GM20000 (cell line): ENCODE measurements at regions not wholly inside any gene's neighbourhood (a gene's known extent, or its start where the extent isn't known, plus 50 kb on each side); places are given as distances from the start of the nearest gene placed in this dataset.

Source experiments
- DNase-seq: peaks from one replicate; pipeline ENCODE4 v3.0.0; 2012; ENCODE audit warnings: low spot score
- TF ChIP-seq, protein P1 (sequence below): IDR thresholded peaks from 2 replicates; pipeline ENCODE4 v1.5.1; 2012; ENCODE audit warnings: mild to moderate bottlenecking, control low read depth; ENCODE audit errors: extremely low read depth, missing control alignments

DNA sequence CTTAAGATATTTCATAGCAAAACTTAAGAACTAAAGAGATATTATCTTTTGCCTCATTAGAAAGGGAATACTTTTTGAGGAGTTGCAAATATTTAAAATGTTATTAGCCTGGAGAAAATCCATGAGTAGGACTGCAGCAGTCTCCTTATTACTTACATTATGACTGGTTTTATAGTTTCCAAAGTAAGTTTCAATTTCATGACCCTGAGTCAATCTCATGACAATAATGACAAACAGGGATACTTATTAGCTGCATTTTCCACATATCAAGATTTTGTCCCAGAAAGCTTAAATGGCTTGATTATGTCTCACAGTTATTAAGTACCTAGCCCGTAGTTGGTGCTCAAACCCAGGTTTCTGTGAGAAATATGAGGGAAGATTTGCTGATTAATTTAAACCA is 150.8 kb upstream of the ZEB2 start:
- no peak for DNase-seq
- TF ChIP-seq, protein P1, sequence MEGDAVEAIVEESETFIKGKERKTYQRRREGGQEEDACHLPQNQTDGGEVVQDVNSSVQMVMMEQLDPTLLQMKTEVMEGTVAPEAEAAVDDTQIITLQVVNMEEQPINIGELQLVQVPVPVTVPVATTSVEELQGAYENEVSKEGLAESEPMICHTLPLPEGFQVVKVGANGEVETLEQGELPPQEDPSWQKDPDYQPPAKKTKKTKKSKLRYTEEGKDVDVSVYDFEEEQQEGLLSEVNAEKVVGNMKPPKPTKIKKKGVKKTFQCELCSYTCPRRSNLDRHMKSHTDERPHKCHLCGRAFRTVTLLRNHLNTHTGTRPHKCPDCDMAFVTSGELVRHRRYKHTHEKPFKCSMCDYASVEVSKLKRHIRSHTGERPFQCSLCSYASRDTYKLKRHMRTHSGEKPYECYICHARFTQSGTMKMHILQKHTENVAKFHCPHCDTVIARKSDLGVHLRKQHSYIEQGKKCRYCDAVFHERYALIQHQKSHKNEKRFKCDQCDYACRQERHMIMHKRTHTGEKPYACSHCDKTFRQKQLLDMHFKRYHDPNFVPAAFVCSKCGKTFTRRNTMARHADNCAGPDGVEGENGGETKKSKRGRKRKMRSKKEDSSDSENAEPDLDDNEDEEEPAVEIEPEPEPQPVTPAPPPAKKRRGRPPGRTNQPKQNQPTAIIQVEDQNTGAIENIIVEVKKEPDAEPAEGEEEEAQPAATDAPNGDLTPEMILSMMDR, result no peak

GRCh38 chr2:144670080-144670479 is 150.2 kb upstream of the ZEB2 start:
- TF ChIP-seq, protein P1, result no peak
- DNase-seq, result peak; percentile 4

GRCh38 chr2:144669196-144669987 is 149.5 kb upstream of the ZEB2 start:
- TF ChIP-seq, protein P1, result no peak
- no peak for DNase-seq

DNA sequence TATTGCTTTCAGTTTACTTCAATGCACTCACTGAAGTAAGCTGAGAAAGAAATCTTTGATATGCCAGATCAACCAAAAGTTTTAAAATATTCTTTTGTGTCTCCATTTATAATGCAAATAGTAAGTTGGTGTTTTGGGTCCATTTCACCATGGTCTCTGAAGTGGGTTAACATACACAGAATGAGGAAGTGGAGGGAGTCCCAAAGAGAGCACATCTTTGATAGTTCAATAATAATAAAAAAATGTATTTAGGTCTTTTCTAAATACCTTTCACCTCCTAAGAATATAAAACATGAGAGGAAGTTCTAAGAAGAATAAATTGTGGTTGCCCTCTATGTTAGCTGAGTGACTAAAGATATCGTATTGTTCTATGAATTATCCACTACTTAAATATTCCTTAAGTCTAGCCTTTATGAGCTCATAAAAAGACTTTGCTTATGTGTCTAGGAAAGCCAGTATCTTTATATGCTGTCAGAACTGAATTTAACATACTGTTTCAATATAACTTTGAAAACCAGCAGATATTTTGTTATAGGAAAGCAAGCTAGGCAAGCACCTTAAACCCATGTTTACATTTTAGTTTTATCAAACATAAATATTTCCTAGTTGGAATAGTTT is 148.7 kb upstream of the ZEB2 start:
- no peak for DNase-seq
- TF ChIP-seq, protein P1, result no peak

GRCh38 chr2:144666032-144666431 is 146.1 kb upstream of the ZEB2 start:
- TF ChIP-seq, protein P1, result no peak
- no peak for DNase-seq

DNA sequence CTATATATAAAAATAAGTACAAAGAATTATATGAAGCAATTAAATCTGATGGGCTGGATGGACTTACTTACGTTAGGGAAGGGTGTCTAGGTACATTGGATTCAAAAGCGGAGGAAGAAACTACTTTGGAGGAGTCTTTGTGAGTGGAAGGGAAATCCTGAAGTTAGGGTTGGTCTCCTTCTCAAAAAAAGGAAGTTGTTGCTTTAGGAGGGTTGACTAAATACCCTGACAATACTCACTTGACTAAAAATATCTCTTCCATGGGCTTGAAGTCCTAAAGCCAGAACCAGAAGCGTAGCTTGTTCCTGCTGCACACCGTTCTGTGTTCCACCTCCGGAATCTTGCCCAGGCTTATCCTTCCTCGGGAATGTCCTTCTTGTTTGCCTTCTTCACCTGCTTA is 143.3 kb upstream of the ZEB2 start:
- TF ChIP-seq, protein P1, result no peak
- no peak for DNase-seq

DNA sequence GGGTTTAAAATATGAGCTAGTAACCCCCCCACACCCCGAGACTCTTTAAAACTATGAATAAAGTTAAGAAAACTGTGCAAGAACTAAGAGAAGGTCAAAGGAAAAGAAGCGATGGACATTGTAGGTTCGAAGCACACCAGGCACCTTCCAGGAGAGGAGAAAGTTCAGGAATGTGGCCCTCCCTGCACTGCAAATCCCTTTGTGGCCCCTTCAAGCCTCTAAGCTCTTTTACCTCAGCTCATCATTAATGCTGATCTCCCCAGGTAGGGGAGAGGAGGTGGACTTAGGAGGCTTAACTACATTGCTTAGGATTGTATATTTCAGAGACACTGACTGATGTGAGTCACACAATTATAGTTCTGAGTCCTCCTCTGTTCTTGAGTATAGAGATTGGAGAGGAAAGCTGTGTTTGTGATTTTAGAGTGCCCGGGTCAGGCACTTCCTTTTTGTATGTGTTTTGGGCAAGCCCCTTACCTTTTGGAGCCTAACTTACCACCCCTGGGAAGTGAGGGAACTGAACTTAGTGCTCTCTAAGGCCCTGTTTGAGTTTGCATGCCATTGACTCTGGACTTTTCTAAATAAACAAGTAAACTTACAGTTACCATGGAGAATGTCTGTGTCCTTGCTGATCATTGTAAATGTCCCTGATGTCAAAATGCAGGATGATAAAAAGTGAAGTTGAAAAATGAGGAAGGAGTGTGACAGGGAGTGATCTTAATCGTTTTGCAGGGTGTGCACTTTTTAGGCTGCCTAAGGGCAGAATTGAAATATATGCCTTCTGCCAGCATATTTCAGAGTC is 140.8 kb upstream of the ZEB2 start:
- no peak for DNase-seq
- TF ChIP-seq, protein P1, result no peak
